Karpas-422 (cell line): ENCODE measurements at regions not wholly inside any gene's neighbourhood (a gene's known extent, or its start where the extent isn't known, plus 50 kb on each side); places are given as distances from the start of the nearest gene placed in this dataset.

Experiments
- DNase-seq: peaks from one replicate; pipeline ENCODE4 v3.0.0-alpha.2; 2015
- H2AFZ ChIP-seq: fragments of 200-600 bp; sonication (generic); 2 replicates; pipeline ENCODE4 v1.6.1; 2014; ENCODE audit warnings: antibody characterized with exemption, low read length, mixed read lengths
- H3K27ac ChIP-seq: fragments of 200-600 bp; sonication (generic); 2 replicates; pipeline ENCODE4 v1.5.1; 2014; ENCODE audit warnings: mild to moderate bottlenecking, low read length, moderate library complexity
- H3K27me3 ChIP-seq: fragments of 200-600 bp; sonication (generic); 2 replicates; pipeline ENCODE4 v1.6.1; 2014; ENCODE audit warnings: low read length, mixed read lengths
- H3K36me3 ChIP-seq: fragments of 200-600 bp; sonication (generic); 2 replicates; pipeline ENCODE4 v1.6.1; 2014; ENCODE audit warnings: low read length, mixed read lengths; ENCODE audit not compliant: insufficient read depth
- H3K4me1 ChIP-seq: fragments of 200-600 bp; sonication (generic); 2 replicates; pipeline ENCODE4 v1.6.1; 2014; ENCODE audit warnings: mild to moderate bottlenecking, low read length, mixed read lengths
- H3K4me2 ChIP-seq: fragments of 200-600 bp; sonication (generic); 2 replicates; pipeline ENCODE4 v1.6.1; 2014; ENCODE audit warnings: low read length, low read depth, mild to moderate bottlenecking; ENCODE audit not compliant: poor library complexity, severe bottlenecking
- H3K4me3 ChIP-seq: fragments of 200-600 bp; sonication (generic); 2 replicates; pipeline ENCODE4 v1.5.1; 2014; ENCODE audit warnings: mild to moderate bottlenecking, antibody characterized with exemption, low read length, mixed read lengths
- H3K79me2 ChIP-seq: fragments of 200-600 bp; sonication (generic); 2 replicates; pipeline ENCODE4 v1.6.1; 2014; ENCODE audit warnings: mild to moderate bottlenecking, low read length, mixed read lengths
- H3K9ac ChIP-seq: fragments of 200-600 bp; sonication (generic); 2 replicates; pipeline ENCODE4 v1.6.0; 2014; ENCODE audit warnings: low read length
- H3K9me2 ChIP-seq: fragments of 200-600 bp; sonication (generic), shearing (Covaris generic); replicated peaks from 2 replicates; pipeline ENCODE4 v1.6.0; 2014; ENCODE audit warnings: mild to moderate bottlenecking, low read length, moderate library complexity; ENCODE audit not compliant: insufficient read depth
- H3K9me3 ChIP-seq: fragments of 300-700, 200-600 bp; sonication (generic); 2 replicates; pipeline ENCODE4 v1.6.1; 2014; ENCODE audit warnings: low read length, mixed read lengths
- H4K20me1 ChIP-seq: fragments of 200-600 bp; sonication (generic); 2 replicates; pipeline ENCODE4 v1.6.1; 2014; ENCODE audit warnings: mild to moderate bottlenecking, antibody characterized with exemption, low read length, low read depth; ENCODE audit not compliant: insufficient read depth

GRCh38 chr2:111673526-111673925 lies 210.5 kb downstream of the ANAPC1 start:
- Histone ChIP-seq H3K27ac (no peak overlapping the region), H3K4me1 (peaks cover 25% of the 10 kb centered on the region), H3K4me2 (no peak overlapping the region), H4K20me1 (no peaks in the 10 kb centered on the region), H3K27me3 (no peaks in the 10 kb centered on the region), H2AFZ (no peak overlapping the region), H3K9me2 (no peaks in the 10 kb centered on the region), H3K9me3 (no peaks in the 10 kb centered on the region), H3K36me3 (no peaks in the 10 kb centered on the region), H3K9ac (no peak overlapping the region), H3K79me2 (no peaks in the 10 kb centered on the region), H3K4me3 (no peak overlapping the region)
- DNase-seq, result no peak

- H3K4me1 ChIP-seq, result peaks cover 23% of the 10 kb centered on the region
- H3K36me3 ChIP-seq, result no peaks in the 10 kb centered on the region
- H4K20me1 ChIP-seq, result no peaks in the 10 kb centered on the region
- no peak overlapping the region for H3K9ac ChIP-seq
- H3K27me3 ChIP-seq, result no peaks in the 10 kb centered on the region
- no peaks in the 10 kb centered on the region for H3K79me2 ChIP-seq
- no peak overlapping the region for H3K4me3 ChIP-seq
- H2AFZ ChIP-seq, result no peak overlapping the region
- no peak overlapping the region for H3K4me2 ChIP-seq
- no peaks in the 10 kb centered on the region for H3K9me3 ChIP-seq
- no peak overlapping the region for H3K27ac ChIP-seq
- H3K9me2 ChIP-seq, result no peaks in the 10 kb centered on the region
- DNase-seq, result no peak
Observed at GRCh38 chr2:111675419-111676194, 208.4 kb downstream of the ANAPC1 start.

DNA sequence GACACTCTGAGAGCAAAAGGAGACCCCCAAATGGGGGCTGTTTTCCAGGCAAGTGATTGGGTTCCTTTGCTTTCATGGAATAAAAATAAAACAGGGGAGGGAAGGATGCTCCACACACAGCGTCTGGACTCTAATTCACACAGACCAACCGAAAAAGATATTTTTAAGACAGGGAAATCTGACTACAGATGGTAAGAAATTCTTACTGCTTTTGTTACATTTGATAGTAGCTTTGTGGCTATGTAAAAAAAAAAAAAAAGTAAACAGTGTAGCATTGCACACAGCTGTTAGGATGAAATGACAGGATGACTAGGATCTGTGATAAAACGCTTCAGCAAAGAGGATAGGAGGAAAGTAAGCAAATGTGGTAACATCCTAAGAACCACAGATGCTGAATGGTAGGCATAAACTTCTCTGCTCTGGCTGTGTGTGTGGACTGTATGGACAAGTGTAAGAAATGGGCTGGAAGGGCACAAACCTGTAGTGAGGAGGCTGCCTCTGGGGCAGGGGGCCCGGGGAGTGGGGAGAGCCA lies 207.6 kb downstream of the ANAPC1 start:
- H3K27me3 ChIP-seq, result no peaks in the 10 kb centered on the region
- H3K79me2 ChIP-seq, result no peaks in the 10 kb centered on the region
- no peaks in the 10 kb centered on the region for H3K9me2 ChIP-seq
- H3K9me3 ChIP-seq, result no peaks in the 10 kb centered on the region
- H3K36me3 ChIP-seq, result no peaks in the 10 kb centered on the region
- H4K20me1 ChIP-seq, result no peaks in the 10 kb centered on the region
- no peak overlapping the region for H2AFZ ChIP-seq
- DNase-seq, result no peak
- peaks cover 18% of the 10 kb centered on the region for H3K4me1 ChIP-seq
- no peak overlapping the region for H3K27ac ChIP-seq
- no peak overlapping the region for H3K4me2 ChIP-seq
- H3K4me3 ChIP-seq, result no peak overlapping the region
- H3K9ac ChIP-seq, result no peak overlapping the region

DNA sequence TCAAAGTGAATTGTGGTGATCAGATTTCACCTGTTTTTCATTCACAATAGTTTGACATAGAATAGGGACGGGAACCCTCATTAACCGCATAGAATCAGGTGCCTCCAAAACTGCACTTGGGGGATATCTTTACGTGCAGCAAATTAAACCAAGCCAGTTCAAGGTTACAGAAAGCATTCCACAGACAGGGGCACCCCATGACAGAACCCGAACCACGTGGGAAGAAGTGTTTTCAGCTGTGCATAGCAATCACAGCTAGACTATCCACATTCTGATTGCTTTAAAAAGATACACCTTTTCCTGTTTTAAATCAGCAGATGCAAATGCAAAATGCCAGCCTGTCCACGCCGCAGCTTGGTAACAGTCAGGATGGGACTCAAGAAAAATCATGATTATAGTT lies 205.8 kb downstream of the ANAPC1 start:
- H3K4me2 ChIP-seq, result no peak overlapping the region
- H3K4me1 ChIP-seq, result peaks cover 18% of the 10 kb centered on the region
- H3K9me3 ChIP-seq, result no peaks in the 10 kb centered on the region
- H3K4me3 ChIP-seq, result no peak overlapping the region
- no peaks in the 10 kb centered on the region for H4K20me1 ChIP-seq
- no peak overlapping the region for H3K27ac ChIP-seq
- DNase-seq, result no peak
- H2AFZ ChIP-seq, result no peak overlapping the region
- H3K27me3 ChIP-seq, result no peaks in the 10 kb centered on the region
- H3K9me2 ChIP-seq, result no peaks in the 10 kb centered on the region
- no peaks in the 10 kb centered on the region for H3K36me3 ChIP-seq
- H3K9ac ChIP-seq, result no peak overlapping the region
- H3K79me2 ChIP-seq, result no peaks in the 10 kb centered on the region

- DNase-seq, result no peak
- H3K9me2 ChIP-seq, result no peaks in the 10 kb centered on the region
- no peak overlapping the region for H3K9ac ChIP-seq
- H3K27ac ChIP-seq, result no peak overlapping the region
- no peaks in the 10 kb centered on the region for H3K9me3 ChIP-seq
- no peaks in the 10 kb centered on the region for H3K36me3 ChIP-seq
- no peak overlapping the region for H2AFZ ChIP-seq
- no peaks in the 10 kb centered on the region for H3K79me2 ChIP-seq
- no peak overlapping the region for H3K4me3 ChIP-seq
- no peaks in the 10 kb centered on the region for H3K27me3 ChIP-seq
- H3K4me1 ChIP-seq, result peaks cover 18% of the 10 kb centered on the region
- H4K20me1 ChIP-seq, result no peaks in the 10 kb centered on the region
- no peak overlapping the region for H3K4me2 ChIP-seq
Observed at GRCh38 chr2:111678651-111679050, 205.3 kb downstream of the ANAPC1 start.

DNA sequence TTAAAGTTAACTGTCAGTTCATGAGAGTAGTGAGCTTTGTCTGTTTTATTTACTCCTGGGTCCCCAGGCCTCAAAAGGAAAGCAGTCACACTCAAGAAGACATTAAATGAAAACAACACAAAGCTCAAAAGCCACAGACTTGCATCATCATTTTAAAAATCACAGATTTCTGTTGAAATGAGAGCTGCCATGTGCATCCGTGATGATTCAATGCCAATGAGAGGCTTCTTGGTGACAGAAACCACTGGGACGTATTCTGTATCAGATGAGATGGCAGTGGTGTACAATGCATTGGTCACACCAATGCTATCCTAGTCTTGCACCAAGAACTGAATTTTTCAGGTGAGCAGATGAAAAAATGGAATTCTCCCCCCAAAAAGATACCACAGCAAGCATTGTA lies 204.8 kb downstream of the ANAPC1 start:
- H2AFZ ChIP-seq, result no peak overlapping the region
- no peak overlapping the region for H3K9ac ChIP-seq
- no peak overlapping the region for H3K4me2 ChIP-seq

GRCh38 chr2:111684611-111685010 lies 199.4 kb downstream of the ANAPC1 start:
- Histone ChIP-seq H3K9me2 (no peaks in the 10 kb centered on the region), H3K9me3 (no peaks in the 10 kb centered on the region), H4K20me1 (0 out of 2 replicates have a peak, but pooled peaks cover 4% of the 10 kb centered on the region), H2AFZ (no peak overlapping the region), H3K27me3 (no peaks in the 10 kb centered on the region), H3K9ac (no peak overlapping the region), H3K4me1 (no peaks in the 10 kb centered on the region), H3K4me3 (no peak overlapping the region), H3K36me3 (no peaks in the 10 kb centered on the region), H3K4me2 (no peak overlapping the region), H3K79me2 (no peaks in the 10 kb centered on the region), H3K27ac (no peak overlapping the region)
- DNase-seq, result no peak

More for the DNA sequence above, 204.8 kb downstream of the ANAPC1 start:
- peaks cover 18% of the 10 kb centered on the region for H3K4me1 ChIP-seq
- H3K79me2 ChIP-seq, result no peaks in the 10 kb centered on the region
- H4K20me1 ChIP-seq, result no peaks in the 10 kb centered on the region
- no peak overlapping the region for H3K27ac ChIP-seq
- H3K36me3 ChIP-seq, result no peaks in the 10 kb centered on the region
- H3K27me3 ChIP-seq, result no peaks in the 10 kb centered on the region
- no peak for DNase-seq
- H3K4me3 ChIP-seq, result no peak overlapping the region
- H3K9me2 ChIP-seq, result no peaks in the 10 kb centered on the region
- H3K9me3 ChIP-seq, result no peaks in the 10 kb centered on the region

DNA sequence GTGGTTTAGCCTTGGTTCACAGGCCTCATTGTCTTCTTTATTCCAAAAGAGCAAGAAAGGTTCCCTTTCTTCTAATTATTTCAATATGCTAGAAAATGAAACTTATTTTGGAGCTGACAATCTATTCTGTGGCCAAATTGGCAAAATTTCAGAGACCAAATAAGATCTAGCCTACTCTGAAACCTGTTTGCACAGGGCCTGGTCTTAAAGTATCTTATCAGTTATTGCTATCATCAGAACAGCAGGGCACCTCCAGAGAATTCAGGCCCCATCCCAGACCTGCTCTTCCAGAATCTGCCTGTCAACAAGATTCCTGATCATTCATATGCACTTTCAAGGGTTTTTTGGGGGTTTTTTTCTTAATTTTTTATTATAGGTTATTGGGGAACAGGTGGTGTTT lies 198.7 kb downstream of the ANAPC1 start:
- no peaks in the 10 kb centered on the region for H3K79me2 ChIP-seq
- no peak overlapping the region for H3K4me3 ChIP-seq
- no peaks in the 10 kb centered on the region for H3K36me3 ChIP-seq
- H3K27me3 ChIP-seq, result no peaks in the 10 kb centered on the region
- no peak overlapping the region for H3K9ac ChIP-seq
- 0 out of 2 replicates have a peak, but pooled peaks cover 4% of the 10 kb centered on the region for H4K20me1 ChIP-seq
- H3K4me1 ChIP-seq, result no peaks in the 10 kb centered on the region
- no peaks in the 10 kb centered on the region for H3K9me3 ChIP-seq
- H3K9me2 ChIP-seq, result no peaks in the 10 kb centered on the region
- H2AFZ ChIP-seq, result no peak overlapping the region
- H3K27ac ChIP-seq, result no peak overlapping the region
- no peak overlapping the region for H3K4me2 ChIP-seq
- DNase-seq, result no peak
